ENCODE measurements at regions not wholly inside any gene's neighbourhood (a gene's known extent, or its start where the extent isn't known, plus 50 kb on each side); places are given as distances from the start of the nearest gene placed in this dataset.

- no peak for TF ChIP-seq CTCF (IDR thresholded peaks at IDR 0.05)
- TF ChIP-seq EZH2 (IDR thresholded peaks at IDR 0.05; ENCODE audit: borderline replicate concordance, insufficient read depth, low read depth, low read length, poor library complexity, severe bottlenecking) = no peak
These were observed 238.3 kb upstream of the TRIB2 start for GRCh38 chr2:12478151-12479064.

All from B cell (primary cell).